Duodenal mucosa (tissue), 2 donors: ENCODE measurements at regions not wholly inside any gene's neighbourhood (a gene's known extent, or its start where the extent isn't known, plus 50 kb on each side); places are given as distances from the start of the nearest gene placed in this dataset.
"Not testable (repeated sequence)": the region's sequence is repeated elsewhere in the genome, so short reads cannot be mapped to it uniquely, and the experiment has no call there.

Experiments
- H3K27ac ChIP-seq: one replicate; pipeline ENCODE4 v1.7.0; 2013; ENCODE audit warnings: low read depth, low read length
- H3K27me3 ChIP-seq, 2 donors: one replicate each; pipeline ENCODE4 v1.7.0; 2013; ENCODE audit warnings: low read length in 2 of 2, control low read depth in 1 of 2; ENCODE audit not compliant: insufficient read depth in 2 of 2, control insufficient read depth in 1 of 2
- H3K36me3 ChIP-seq, 2 donors: one replicate each; pipeline ENCODE4 v1.7.0; 2013; ENCODE audit warnings: low read length in 2 of 2, control low read depth in 1 of 2; ENCODE audit not compliant: insufficient read depth in 2 of 2, control insufficient read depth in 1 of 2
- H3K4me1 ChIP-seq, 2 donors: one replicate each; pipeline ENCODE4 v1.7.0; 2013; ENCODE audit warnings: low read length in 2 of 2, control low read depth in 1 of 2; ENCODE audit not compliant: insufficient read depth in 2 of 2, control insufficient read depth in 1 of 2
- H3K4me3 ChIP-seq, 2 donors: one replicate each; pipeline ENCODE4 v1.7.0; 2013; ENCODE audit warnings: low read length in 2 of 2, low read depth in 1 of 2
- H3K9ac ChIP-seq, 2 donors: one replicate each; pipeline ENCODE4 v1.7.0; 2013; ENCODE audit warnings: low read length in 2 of 2, low read depth in 1 of 2
- H3K9me3 ChIP-seq, 2 donors: one replicate each; pipeline ENCODE4 v1.7.0; 2013; ENCODE audit warnings: low read length in 2 of 2, control low read depth in 1 of 2; ENCODE audit not compliant: control insufficient read depth in 1 of 2

DNA sequence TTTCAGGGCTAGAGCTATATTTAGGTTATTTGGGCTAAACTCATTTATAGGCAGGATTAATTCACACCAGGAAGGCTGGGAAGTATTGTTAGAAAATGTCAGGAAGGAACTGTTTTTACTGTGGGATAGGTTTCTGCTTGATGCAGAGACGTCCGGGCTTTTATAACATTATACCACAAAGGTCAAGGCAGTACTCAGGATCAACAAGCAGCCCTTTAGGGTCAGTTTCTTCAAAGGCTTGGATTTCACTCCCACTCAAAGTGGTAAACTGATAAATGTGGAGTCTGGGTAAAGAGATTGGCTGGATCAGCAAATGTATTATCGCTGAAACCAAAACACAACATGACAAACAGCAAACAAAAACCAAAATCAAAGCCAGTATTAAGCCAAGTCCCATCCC is 127.2 kb downstream of the ARL5B start:
- no peaks in the 10 kb centered on the region for H3K36me3 ChIP-seq
- H3K27ac ChIP-seq = no peak overlapping the region
- no peak overlapping the region for H3K9ac ChIP-seq
- H3K4me3 ChIP-seq = no peak overlapping the region
- no peaks in the 10 kb centered on the region for H3K4me1 ChIP-seq
- peaks cover 0 to 11% of the 10 kb centered on the region in 2 donors for H3K9me3 ChIP-seq
- H3K27me3 ChIP-seq = no peaks in the 10 kb centered on the region

DNA sequence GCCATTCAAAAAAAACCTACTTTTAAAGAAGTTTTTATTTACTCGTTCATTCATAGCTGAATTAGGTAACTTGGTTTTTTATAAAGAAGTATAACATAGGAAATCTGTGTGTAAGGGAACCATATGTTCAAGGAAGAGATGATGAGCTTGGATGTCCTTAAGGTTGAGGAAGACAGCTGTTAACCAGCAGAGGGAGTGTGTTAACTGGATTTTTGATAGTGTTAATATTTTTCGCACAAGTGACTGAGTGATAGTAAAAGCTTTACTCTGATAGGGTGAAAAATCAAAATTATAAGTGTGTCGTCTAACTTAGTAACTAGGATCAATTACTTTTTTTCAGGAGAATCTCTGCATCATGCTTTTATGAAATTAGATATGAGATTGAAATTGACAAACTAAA is 134.7 kb downstream of the ARL5B start:
- H3K27me3 ChIP-seq = no peaks in the 10 kb centered on the region
- no peak overlapping the region for H3K9ac ChIP-seq
- no peaks in the 10 kb centered on the region for H3K36me3 ChIP-seq
- H3K4me1 ChIP-seq = no peaks in the 10 kb centered on the region
- no peak overlapping the region for H3K4me3 ChIP-seq
- H3K9me3 ChIP-seq = peaks cover 0 to 6% of the 10 kb centered on the region in 2 donors
- H3K27ac ChIP-seq = no peak overlapping the region

- H3K27me3 ChIP-seq = no peaks in the 10 kb centered on the region
- H3K4me1 ChIP-seq = no peaks in the 10 kb centered on the region
- H3K9me3 ChIP-seq = no peaks in the 10 kb centered on the region
- H3K36me3 ChIP-seq = no peaks in the 10 kb centered on the region
- no peak overlapping the region for H3K9ac ChIP-seq
- no peak overlapping the region for H3K27ac ChIP-seq
- no peak overlapping the region for H3K4me3 ChIP-seq
Observed at GRCh38 chr10:18795549-18795948, 136.3 kb downstream of the ARL5B start.

DNA sequence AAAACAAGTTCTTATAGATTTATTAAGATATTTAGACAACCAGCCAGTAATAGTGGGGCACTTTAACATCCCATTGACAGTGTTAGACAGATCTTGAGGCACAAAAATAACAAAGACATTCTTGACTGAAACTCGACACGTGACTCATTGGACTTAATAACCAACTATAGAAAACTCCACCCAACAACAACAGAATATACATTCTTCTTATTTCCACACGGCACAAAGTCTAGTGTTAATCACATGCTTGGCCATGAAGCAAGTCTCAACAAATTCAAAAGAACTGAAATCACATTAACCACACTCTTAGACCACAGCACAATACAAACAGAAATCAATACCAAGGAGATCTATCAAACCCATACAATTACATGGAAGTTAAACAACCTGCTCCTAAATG is 138.1 kb downstream of the ARL5B start:
- no peak overlapping the region for H3K4me3 ChIP-seq
- no peaks in the 10 kb centered on the region for H3K9me3 ChIP-seq
- H3K4me1 ChIP-seq = no peaks in the 10 kb centered on the region
- H3K9ac ChIP-seq = no peak overlapping the region
- no peaks in the 10 kb centered on the region for H3K36me3 ChIP-seq
- H3K27me3 ChIP-seq = no peaks in the 10 kb centered on the region
- H3K27ac ChIP-seq = no peak overlapping the region

DNA sequence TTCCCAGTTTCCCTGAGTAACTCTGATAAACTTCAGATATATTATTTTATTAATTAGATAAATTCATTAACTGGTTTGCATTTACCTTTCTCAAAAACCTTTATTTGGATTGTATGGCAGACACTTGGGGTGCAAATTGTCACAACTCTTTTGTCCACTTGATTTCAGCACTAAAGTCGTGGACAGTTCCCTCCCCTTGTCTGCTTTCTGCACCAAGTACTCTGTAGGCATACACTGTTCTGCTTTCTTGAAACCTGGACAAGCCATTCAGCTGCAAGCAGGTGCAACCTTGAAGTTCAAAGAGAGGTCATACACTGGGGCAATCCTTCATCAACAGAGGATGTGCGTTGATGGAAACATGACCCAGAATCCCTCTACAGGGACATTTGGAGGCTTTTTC is 162.9 kb downstream of the ARL5B start:
- Histone ChIP-seq H3K9me3 (no peaks in the 10 kb centered on the region), H3K27me3 (no peaks in the 10 kb centered on the region), H3K27ac (no peak overlapping the region), H3K9ac (no peak overlapping the region), H3K36me3 (no peaks in the 10 kb centered on the region), H3K4me1 (no peaks in the 10 kb centered on the region), H3K4me3 (no peak overlapping the region)

DNA sequence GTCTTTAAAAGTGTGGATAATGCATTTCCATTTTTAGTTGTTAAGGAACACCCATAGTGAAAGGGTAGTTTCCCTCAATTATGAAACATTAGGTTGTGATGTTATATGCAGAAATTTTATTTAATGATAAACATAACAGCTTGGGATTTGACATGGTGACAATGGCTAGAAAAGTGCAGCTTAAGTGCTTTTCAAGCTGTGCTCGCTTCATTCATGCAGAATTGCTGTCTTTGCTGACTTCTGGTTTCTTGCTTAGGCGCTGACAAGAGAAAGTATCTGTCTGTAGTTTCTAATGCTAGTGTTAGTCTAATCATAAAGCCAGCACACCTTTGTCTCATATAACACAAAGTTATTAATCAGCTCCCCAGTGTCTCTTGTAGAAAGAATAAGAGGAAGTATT is 170.0 kb downstream of the ARL5B start:
- H3K36me3 ChIP-seq = no peaks in the 10 kb centered on the region
- H3K27ac ChIP-seq = no peak overlapping the region
- no peaks in the 10 kb centered on the region for H3K27me3 ChIP-seq
- H3K4me3 ChIP-seq = no peak overlapping the region
- H3K9ac ChIP-seq = no peak overlapping the region
- no peaks in the 10 kb centered on the region for H3K4me1 ChIP-seq
- no peaks in the 10 kb centered on the region for H3K9me3 ChIP-seq

DNA sequence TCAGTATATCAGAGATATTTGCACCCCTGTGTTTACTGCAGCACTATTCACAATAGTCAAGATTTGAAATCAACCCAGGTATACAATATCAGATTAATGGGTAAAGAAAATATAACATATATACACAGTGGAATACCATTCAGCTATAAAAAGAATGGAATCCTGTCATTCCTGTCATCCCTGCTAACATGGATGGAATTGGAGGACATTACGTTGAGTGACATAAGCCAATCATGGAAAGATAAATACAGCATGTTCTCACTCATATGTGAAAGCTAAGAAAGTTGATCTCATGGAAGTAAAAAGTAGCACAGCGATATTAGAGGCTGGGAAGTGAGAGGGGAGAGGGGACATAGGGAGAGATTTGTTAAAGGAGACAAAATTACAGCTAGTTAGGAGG is 171.0 kb downstream of the ARL5B start:
- Histone ChIP-seq H3K27me3 (no peaks in the 10 kb centered on the region), H3K9me3 (peaks cover 0 to 2% of the 10 kb centered on the region in 2 donors), H3K4me1 (no peaks in the 10 kb centered on the region)

DNA sequence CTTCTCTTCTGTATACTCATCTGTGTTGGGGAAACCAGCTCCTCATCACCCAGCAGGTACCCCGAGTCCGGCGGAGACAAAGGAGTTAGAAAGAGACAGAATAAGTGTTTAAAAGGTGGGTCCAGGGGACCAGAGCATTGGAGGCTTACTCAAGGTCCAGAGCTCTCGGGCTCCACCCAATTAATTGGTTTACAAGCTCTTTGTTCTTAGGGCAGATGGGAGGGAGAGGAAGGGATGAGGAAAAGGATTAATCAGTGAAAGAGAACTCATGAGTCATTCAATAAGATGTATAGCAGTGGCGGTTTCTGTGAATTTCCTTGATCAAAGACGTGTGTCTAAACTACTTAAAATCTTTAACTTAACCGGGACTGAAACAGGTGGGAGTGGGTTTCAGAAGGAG is 192.0 kb upstream of the MALRD1 start:
- not testable (repeated sequence) for H3K27me3 ChIP-seq, H3K27ac ChIP-seq, H3K4me1 ChIP-seq, H3K9me3 ChIP-seq, H3K9ac ChIP-seq, H3K36me3 ChIP-seq
- H3K4me3 ChIP-seq = peak overlapping the region in 1 of 2 donors; percentile 22

More for the DNA sequence above, 171.0 kb downstream of the ARL5B start:
- no peaks in the 10 kb centered on the region for H3K36me3 ChIP-seq
- no peak overlapping the region for H3K9ac ChIP-seq
- no peak overlapping the region for H3K4me3 ChIP-seq
- H3K27ac ChIP-seq = no peak overlapping the region

DNA sequence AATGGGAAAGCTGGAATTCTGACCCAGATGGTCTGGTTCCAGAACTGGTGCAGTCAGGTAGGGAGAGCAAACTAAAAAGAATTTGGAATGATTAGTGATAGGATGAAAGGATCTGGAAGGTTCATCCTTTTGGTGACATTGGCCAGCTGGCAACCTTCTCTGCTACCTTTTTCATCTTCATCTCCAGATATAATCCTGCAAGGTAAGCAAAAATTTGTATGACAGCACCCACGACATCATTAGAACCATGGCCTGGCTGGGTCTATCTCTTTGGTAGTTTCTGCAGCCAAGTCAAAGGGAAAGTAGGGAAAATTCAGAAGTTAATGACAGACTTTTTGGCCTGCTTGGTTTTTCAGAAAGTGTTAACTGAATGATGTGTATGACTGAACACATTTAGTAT is 188.9 kb upstream of the MALRD1 start:
- Histone ChIP-seq H3K4me3 (no peak overlapping the region), H3K9me3 (no peaks in the 10 kb centered on the region), H3K9ac (no peak overlapping the region), H3K36me3 (no peaks in the 10 kb centered on the region), H3K27me3 (no peaks in the 10 kb centered on the region), H3K4me1 (peaks cover 0 to 6% of the 10 kb centered on the region in 2 donors), H3K27ac (no peak overlapping the region)

DNA sequence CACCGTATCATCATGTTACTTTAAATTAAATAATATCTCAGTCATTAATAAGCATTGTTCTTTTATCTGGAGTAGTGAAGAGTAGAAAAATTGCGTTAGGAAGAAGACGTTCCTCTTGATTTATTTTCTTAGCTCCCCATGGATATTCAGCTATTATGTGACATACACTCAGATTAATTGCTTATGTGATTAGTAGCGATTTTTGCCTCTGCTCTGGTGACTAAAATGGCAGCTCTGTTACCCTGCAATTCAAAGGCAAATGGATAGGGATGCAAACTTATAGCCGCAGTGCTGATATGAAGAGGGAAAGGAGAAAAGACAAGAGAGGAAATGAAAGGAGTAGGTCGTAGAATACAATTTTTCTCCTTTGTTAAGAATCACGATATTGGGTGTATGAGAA is 188.4 kb upstream of the MALRD1 start:
- H3K27ac ChIP-seq = no peak overlapping the region
- no peak overlapping the region for H3K9ac ChIP-seq
- no peaks in the 10 kb centered on the region for H3K36me3 ChIP-seq
- peaks cover 0 to 6% of the 10 kb centered on the region in 2 donors for H3K4me1 ChIP-seq
- H3K4me3 ChIP-seq = no peak overlapping the region
- no peaks in the 10 kb centered on the region for H3K9me3 ChIP-seq
- no peaks in the 10 kb centered on the region for H3K27me3 ChIP-seq

DNA sequence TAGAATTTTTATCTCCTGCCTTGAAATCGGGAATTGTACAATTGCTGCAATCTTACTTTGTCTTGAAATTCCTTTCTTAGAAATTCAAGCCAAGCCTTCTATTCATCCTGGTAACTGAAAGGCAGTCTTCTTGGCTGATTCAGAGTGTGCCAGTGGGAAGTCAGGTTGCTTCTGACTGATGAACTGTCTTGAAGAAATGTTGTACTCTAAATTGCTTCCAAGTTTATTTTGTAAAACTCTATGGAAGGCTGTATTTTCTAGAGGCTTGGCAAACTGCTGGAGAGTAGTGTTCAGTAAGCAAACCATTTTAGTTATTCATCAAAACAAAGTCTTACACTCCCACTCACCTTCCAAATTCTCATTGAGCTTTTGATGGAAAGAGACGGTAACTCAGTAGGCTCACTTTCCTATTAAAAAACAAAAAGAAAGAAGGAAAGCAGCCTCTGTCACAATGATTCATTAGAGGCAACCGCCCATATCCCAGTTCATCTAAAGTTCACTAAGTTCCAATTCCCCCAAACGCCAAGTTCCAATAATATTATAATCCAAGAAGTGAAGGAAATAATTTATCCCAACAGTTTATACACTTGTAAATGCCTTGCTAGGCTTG is 187.9 kb upstream of the MALRD1 start:
- no peak overlapping the region for H3K27ac ChIP-seq
- H3K4me3 ChIP-seq = no peak overlapping the region
- H3K36me3 ChIP-seq = no peaks in the 10 kb centered on the region
- no peaks in the 10 kb centered on the region for H3K9me3 ChIP-seq
- peaks cover 0 to 6% of the 10 kb centered on the region in 2 donors for H3K4me1 ChIP-seq
- no peaks in the 10 kb centered on the region for H3K27me3 ChIP-seq
- no peak overlapping the region for H3K9ac ChIP-seq
